ENCODE measurements at regions not wholly inside any gene's neighbourhood (a gene's known extent, or its start where the extent isn't known, plus 50 kb on each side); places are given as distances from the start of the nearest gene placed in this dataset.

DNA sequence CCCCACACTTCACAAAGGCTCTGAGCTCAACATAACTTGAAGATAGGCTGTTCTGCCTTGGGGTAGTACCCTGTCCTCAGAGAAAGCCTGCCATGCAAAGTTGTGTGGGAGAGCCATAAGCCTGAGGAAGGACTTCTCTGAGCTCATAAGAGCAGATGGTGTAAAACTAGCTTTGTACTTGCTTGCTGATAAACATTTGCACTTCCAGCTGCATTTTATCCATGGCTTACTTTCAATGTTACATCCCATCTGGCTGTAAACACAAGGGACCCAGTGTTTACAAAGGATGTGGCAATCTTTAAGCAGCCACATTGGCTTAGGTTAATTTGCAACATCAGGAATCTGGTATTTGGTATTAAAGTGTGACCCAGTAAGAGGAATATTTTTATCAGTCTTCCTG, 258.1 kb downstream of the IPO8 start:
- H3K36me3 ChIP-seq = no peaks in the 10 kb centered on the region
- H3K27me3 ChIP-seq = no peaks in the 10 kb centered on the region
- H3K9me3 ChIP-seq = no peaks in the 10 kb centered on the region
- H3K4me3 ChIP-seq = no peak overlapping the region
- intact Hi-C loops (cut with DNase I) = no loop called here
- TF ChIP-seq POLR2A (IDR thresholded peaks at IDR 0.05) = no peak
- no peak for TF ChIP-seq EP300 (IDR thresholded peaks at IDR 0.05)
- TF ChIP-seq, protein P1, sequence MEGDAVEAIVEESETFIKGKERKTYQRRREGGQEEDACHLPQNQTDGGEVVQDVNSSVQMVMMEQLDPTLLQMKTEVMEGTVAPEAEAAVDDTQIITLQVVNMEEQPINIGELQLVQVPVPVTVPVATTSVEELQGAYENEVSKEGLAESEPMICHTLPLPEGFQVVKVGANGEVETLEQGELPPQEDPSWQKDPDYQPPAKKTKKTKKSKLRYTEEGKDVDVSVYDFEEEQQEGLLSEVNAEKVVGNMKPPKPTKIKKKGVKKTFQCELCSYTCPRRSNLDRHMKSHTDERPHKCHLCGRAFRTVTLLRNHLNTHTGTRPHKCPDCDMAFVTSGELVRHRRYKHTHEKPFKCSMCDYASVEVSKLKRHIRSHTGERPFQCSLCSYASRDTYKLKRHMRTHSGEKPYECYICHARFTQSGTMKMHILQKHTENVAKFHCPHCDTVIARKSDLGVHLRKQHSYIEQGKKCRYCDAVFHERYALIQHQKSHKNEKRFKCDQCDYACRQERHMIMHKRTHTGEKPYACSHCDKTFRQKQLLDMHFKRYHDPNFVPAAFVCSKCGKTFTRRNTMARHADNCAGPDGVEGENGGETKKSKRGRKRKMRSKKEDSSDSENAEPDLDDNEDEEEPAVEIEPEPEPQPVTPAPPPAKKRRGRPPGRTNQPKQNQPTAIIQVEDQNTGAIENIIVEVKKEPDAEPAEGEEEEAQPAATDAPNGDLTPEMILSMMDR (IDR thresholded peaks at IDR 0.05) = no peak
- no peak for DNase-seq
- no peaks in the 10 kb centered on the region for H3K4me1 ChIP-seq (ENCODE audit: insufficient read depth)
- no peak overlapping the region for H3K27ac ChIP-seq

DNA sequence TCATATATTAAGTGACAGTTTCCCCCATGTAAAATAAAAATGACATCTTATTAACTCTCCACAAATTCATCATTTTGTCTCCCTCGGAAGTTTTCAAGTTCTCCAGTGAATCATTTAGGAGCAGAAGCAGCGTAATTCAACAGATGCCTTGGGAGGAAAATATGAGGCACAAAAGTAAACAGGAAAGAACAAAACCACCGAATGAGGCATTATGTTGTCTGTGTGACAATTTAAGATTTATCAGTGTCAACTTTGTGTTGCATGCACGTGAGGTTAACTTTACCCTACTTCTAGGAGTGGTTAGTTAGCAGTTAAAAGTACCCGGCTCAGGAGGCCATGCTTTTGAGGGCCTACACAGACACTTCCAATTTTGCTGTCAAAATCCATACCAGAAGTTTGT, 258.6 kb downstream of the IPO8 start:
- intact Hi-C loops (cut with DNase I) = no loop called here
- H3K27ac ChIP-seq = no peak overlapping the region
- TF ChIP-seq, protein P1 (IDR thresholded peaks at IDR 0.05) = no peak
- TF ChIP-seq POLR2A (IDR thresholded peaks at IDR 0.05) = no peak
- 46 to 57% (median 53%) methylated on average over 5 of the region's 5 CpGs for WGBS, 3 donors
- DNase-seq = no peak
- no peaks in the 10 kb centered on the region for H3K27me3 ChIP-seq
- no peak overlapping the region for H3K4me3 ChIP-seq
- H3K9me3 ChIP-seq = no peaks in the 10 kb centered on the region
- H3K4me1 ChIP-seq (ENCODE audit: insufficient read depth) = no peaks in the 10 kb centered on the region
- H3K36me3 ChIP-seq = no peaks in the 10 kb centered on the region

DNA sequence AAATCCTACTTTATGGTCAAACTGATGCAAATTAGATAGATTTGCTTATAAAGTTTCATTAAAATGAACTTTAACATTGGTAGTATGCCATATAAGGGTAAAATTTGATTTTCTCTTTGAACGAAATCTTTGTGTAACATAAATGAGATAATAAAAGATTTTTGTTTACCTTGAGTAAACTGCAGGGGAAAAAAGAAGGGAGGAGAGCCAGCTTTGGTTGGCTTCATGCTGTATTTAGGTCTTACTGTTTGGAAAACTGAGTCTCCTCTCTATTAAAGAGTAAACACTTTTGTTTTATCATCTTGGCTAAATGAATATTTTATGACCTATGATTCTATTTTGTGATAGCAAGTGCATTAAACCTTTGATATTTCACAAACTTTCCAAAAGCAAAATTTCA, 267.6 kb downstream of the IPO8 start:
- Histone ChIP-seq H3K9me3 (no peaks in the 10 kb centered on the region), H3K4me3 (no peak overlapping the region), H3K4me1 (ENCODE audit: insufficient read depth) (no peaks in the 10 kb centered on the region), H3K27ac (no peak overlapping the region), H3K36me3 (no peaks in the 10 kb centered on the region), H3K27me3 (no peaks in the 10 kb centered on the region)
- no peak for DNase-seq
- 9 to 35% (median 17%) methylated on average over 1 of the region's 1 CpG for WGBS, 3 donors
- intact Hi-C loops (cut with DNase I) = no loop called here
- TF ChIP-seq, protein P1 (IDR thresholded peaks at IDR 0.05) = no peak
- no peak for TF ChIP-seq EP300 (IDR thresholded peaks at IDR 0.05)
- no peak for TF ChIP-seq POLR2A (IDR thresholded peaks at IDR 0.05)

DNA sequence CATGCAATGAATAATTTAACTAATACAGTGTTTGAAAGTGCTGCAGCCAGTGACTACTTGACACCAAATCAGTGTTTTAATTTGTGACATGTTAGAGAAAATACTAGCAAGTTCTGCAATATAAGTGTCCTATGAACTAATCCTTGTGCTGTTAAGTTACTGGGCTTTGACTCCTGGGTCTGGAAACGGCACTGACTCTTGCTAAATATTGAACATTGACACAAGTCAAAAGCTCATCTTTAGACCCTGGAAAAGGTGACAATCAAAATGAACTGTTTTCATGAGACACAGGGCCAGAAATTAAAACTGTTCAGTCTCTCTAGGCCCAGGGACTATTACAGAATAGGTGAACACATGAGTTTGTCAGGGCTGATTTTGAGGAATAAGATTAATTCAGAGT, 268.1 kb downstream of the IPO8 start:
- no peaks in the 10 kb centered on the region for H3K9me3 ChIP-seq
- H3K27ac ChIP-seq = no peak overlapping the region
- no peak for DNase-seq
- no peak overlapping the region for H3K4me3 ChIP-seq
- no peaks in the 10 kb centered on the region for H3K36me3 ChIP-seq
- no peaks in the 10 kb centered on the region for H3K4me1 ChIP-seq (ENCODE audit: insufficient read depth)
- H3K27me3 ChIP-seq = no peaks in the 10 kb centered on the region
- TF ChIP-seq, protein P1 (IDR thresholded peaks at IDR 0.05) = no peak
- TF ChIP-seq POLR2A (IDR thresholded peaks at IDR 0.05) = no peak
- 53 to 73% (median 65%) methylated on average over 1 of the region's 1 CpG for WGBS, 3 donors
- intact Hi-C loops (cut with DNase I) = no loop called here

DNA sequence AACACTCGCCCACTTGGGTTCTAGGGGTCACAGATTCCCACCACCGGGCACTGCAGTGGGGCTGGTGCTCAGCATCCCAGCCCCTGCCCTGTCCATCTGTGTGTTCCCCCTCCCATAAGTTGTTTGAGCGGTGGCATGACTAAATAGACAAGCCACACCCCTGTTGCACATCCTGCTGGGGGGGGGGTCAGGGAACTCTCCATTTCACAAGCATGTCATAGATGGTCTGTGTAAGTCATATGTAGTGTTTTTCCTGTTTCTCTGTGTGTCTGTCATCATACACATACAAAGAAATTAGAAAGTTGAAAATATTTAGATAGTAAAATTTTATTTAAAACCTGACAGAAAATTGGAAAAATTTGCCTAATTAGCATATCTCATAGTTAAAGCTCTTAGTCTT, 270.2 kb downstream of the IPO8 start:
- WGBS, 3 donors = 90 to 93% (median 91%) methylated on average over 3 of the region's 3 CpGs
- no peak overlapping the region for H3K4me3 ChIP-seq

More for the DNA sequence above, 270.2 kb downstream of the IPO8 start:
- Histone ChIP-seq H3K9me3 (no peaks in the 10 kb centered on the region), H3K27me3 (no peaks in the 10 kb centered on the region), H3K36me3 (no peaks in the 10 kb centered on the region), H3K4me1 (ENCODE audit: insufficient read depth) (no peaks in the 10 kb centered on the region), H3K27ac (no peak overlapping the region)
- TF ChIP-seq EP300 (IDR thresholded peaks at IDR 0.05) = no peak
- no peak for TF ChIP-seq POLR2A (IDR thresholded peaks at IDR 0.05)
- TF ChIP-seq, protein P1 (IDR thresholded peaks at IDR 0.05) = no peak
- intact Hi-C loops (cut with DNase I) = no loop called here
- no peak for DNase-seq

Measured in ovary (tissue), 7 donors.